Lung (tissue), 11 donors: ENCODE measurements at regions not wholly inside any gene's neighbourhood (a gene's known extent, or its start where the extent isn't known, plus 50 kb on each side); places are given as distances from the start of the nearest gene placed in this dataset.
A peak's percentile ranks its signal among the peaks of the same experiment; 100 is the strongest.

ENCODE experiments used
- ATAC-seq: fragments of 200-7000 bp; cut with Tn5 transposase; one replicate; pipeline ENCODE4 v1.9.1; 2020; ENCODE audit warnings: moderate number of reproducible peaks; ENCODE audit not compliant: insufficient read depth, low FRiP score
- DNase-seq, 3 donors: peaks; one replicate each; pipeline ENCODE4 v3.0.0-alpha.2; 2013 to 2017
- H3K27ac ChIP-seq, 2 donors: one replicate each; pipeline ENCODE4 v1.5.1; 2013; ENCODE audit warnings: mild to moderate bottlenecking in 2 of 2, moderate library complexity in 2 of 2, control low read depth in 1 of 2, inconsistent platforms in 1 of 2, low read depth in 1 of 2, low read length in 1 of 2
- H3K27me3 ChIP-seq, 3 donors: one replicate each; pipeline ENCODE4 v1.5.1; 2013; ENCODE audit warnings: low read length in 2 of 3; ENCODE audit not compliant: control insufficient read depth in 3 of 3, insufficient read depth in 3 of 3
- H3K36me3 ChIP-seq, 4 donors: one replicate each; pipeline ENCODE4 v1.5.1; 2013; ENCODE audit warnings: low read length in 4 of 4, mild to moderate bottlenecking in 1 of 4, moderate library complexity in 1 of 4; ENCODE audit not compliant: control insufficient read depth in 4 of 4, insufficient read depth in 4 of 4
- H3K4me1 ChIP-seq, 5 donors: one replicate each; pipeline ENCODE4 v1.5.1; 2013; ENCODE audit warnings: low read length in 5 of 5, mild to moderate bottlenecking in 2 of 5, moderate library complexity in 1 of 5; ENCODE audit not compliant: control insufficient read depth in 5 of 5, insufficient read depth in 5 of 5
- H3K4me3 ChIP-seq: one replicate; pipeline ENCODE4 v1.5.1; 2013; ENCODE audit warnings: mild to moderate bottlenecking, control low read depth, moderate library complexity
- H3K9ac ChIP-seq, 2 donors: one replicate each; pipeline ENCODE4 v1.5.1; 2013; ENCODE audit warnings: low read length in 2 of 2, control low read depth in 1 of 2; ENCODE audit not compliant: insufficient read depth in 1 of 2
- H3K9me3 ChIP-seq, 4 donors: one replicate each; pipeline ENCODE4 v1.5.1; 2013; ENCODE audit warnings: low read length in 3 of 4, mild to moderate bottlenecking in 1 of 4, moderate library complexity in 1 of 4; ENCODE audit not compliant: control insufficient read depth in 4 of 4, insufficient read depth in 3 of 4
- WGBS, 2 donors: extraction: QIAGEN DNeasy Blood & Tissue Kit; methylation state at CpG; one replicate each; pipeline ENCODE4 v1.1.7; 2013; 5-methylcytosine and 5-hydroxymethylcytosine counted together
- TF ChIP-seq, protein P1 (sequence below): IDR thresholded peaks from 2 replicates; pipeline ENCODE4 v1.5.1; 2012; ENCODE audit warnings: mild to moderate bottlenecking; ENCODE audit errors: control extremely low read depth, extremely low read depth
- donor health status: control.
- donor health status: control.
- donor health status: Bipolar disorder and iron deficiency.
- donor health status: healthy.
- donor health status: DM: yes; HTN: yes; CAD: no.

DNA sequence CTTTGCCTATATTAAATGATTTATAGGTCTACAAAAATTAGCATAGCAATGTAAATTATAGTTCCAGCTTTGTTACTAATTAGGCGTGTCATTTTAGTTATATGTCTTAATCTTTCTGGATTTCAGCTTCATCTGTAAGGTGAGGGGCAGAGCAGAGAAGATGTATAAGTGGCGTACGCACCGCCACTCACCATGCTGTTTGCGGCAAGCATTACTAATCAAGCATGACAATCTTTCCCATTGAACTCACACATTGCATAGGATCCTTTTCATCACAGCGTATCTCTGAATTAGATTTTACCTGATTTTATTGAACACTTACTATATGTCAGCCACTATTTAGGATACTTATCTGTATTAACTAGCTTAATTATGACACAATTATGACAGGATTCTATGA lies 183.6 kb upstream of the DLGAP1 start:
- Histone ChIP-seq H3K9ac (no peak overlapping the region), H3K36me3 (no peaks in the 10 kb centered on the region), H3K9me3 (peaks cover 0 to 5% (median 0%) of the 10 kb centered on the region in 4 donors), H3K27ac (no peak overlapping the region), H3K4me1 (peaks cover 0 to 2% (median 0%) of the 10 kb centered on the region in 5 donors), H3K4me3 (no peak overlapping the region), H3K27me3 (no peaks in the 10 kb centered on the region)
- TF ChIP-seq, protein P1, sequence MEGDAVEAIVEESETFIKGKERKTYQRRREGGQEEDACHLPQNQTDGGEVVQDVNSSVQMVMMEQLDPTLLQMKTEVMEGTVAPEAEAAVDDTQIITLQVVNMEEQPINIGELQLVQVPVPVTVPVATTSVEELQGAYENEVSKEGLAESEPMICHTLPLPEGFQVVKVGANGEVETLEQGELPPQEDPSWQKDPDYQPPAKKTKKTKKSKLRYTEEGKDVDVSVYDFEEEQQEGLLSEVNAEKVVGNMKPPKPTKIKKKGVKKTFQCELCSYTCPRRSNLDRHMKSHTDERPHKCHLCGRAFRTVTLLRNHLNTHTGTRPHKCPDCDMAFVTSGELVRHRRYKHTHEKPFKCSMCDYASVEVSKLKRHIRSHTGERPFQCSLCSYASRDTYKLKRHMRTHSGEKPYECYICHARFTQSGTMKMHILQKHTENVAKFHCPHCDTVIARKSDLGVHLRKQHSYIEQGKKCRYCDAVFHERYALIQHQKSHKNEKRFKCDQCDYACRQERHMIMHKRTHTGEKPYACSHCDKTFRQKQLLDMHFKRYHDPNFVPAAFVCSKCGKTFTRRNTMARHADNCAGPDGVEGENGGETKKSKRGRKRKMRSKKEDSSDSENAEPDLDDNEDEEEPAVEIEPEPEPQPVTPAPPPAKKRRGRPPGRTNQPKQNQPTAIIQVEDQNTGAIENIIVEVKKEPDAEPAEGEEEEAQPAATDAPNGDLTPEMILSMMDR: no peak
- no peak for DNase-seq
- WGBS, 2 donors: 95 to 97% methylated on average over 6 of the region's 6 CpGs
- no peak for ATAC-seq

- Histone ChIP-seq H3K4me1 (peaks cover 0 to 2% (median 0%) of the 10 kb centered on the region in 5 donors), H3K9me3 (peaks cover 0 to 5% (median 0%) of the 10 kb centered on the region in 4 donors), H3K9ac (no peak overlapping the region), H3K27me3 (no peaks in the 10 kb centered on the region), H3K27ac (no peak overlapping the region), H3K4me3 (no peak overlapping the region), H3K36me3 (no peaks in the 10 kb centered on the region)
- DNase-seq: no peak
- WGBS, 2 donors: 59 to 76% methylated on average over 4 of the region's 4 CpGs
- TF ChIP-seq, protein P1: no peak
- ATAC-seq: no peak
Observed at GRCh38 chr18:4637876-4638275, 182.8 kb upstream of the DLGAP1 start.

GRCh38 chr18:4636967-4637366 lies 181.9 kb upstream of the DLGAP1 start:
- Histone ChIP-seq H3K4me1 (peaks cover 0 to 2% (median 0%) of the 10 kb centered on the region in 5 donors), H3K4me3 (no peak overlapping the region), H3K9me3 (peaks cover 0 to 5% (median 0%) of the 10 kb centered on the region in 4 donors), H3K36me3 (no peaks in the 10 kb centered on the region), H3K9ac (no peak overlapping the region), H3K27ac (no peak overlapping the region), H3K27me3 (no peaks in the 10 kb centered on the region)
- WGBS, 2 donors: 39 to 44% methylated on average over 4 of the region's 4 CpGs
- TF ChIP-seq, protein P1: no peak
- peak; percentile 27 to 54 (median 31) for DNase-seq
- ATAC-seq: no peak

- Histone ChIP-seq H3K9me3 (peaks cover 0 to 3% (median 0%) of the 10 kb centered on the region in 4 donors), H3K4me1 (no peaks in the 10 kb centered on the region), H3K27ac (no peak overlapping the region), H3K4me3 (no peak overlapping the region), H3K27me3 (no peaks in the 10 kb centered on the region), H3K36me3 (no peaks in the 10 kb centered on the region), H3K9ac (no peak overlapping the region)
- 80 to 91% methylated on average over 6 of the region's 6 CpGs for WGBS, 2 donors
- TF ChIP-seq, protein P1: no peak
- no peak for ATAC-seq
- no peak for DNase-seq
Observed at GRCh38 chr18:4631239-4631638, 176.1 kb upstream of the DLGAP1 start.
